HCT116 (cell line): ENCODE measurements at regions not wholly inside any gene's neighbourhood (a gene's known extent, or its start where the extent isn't known, plus 50 kb on each side); places are given as distances from the start of the nearest gene placed in this dataset.

ENCODE experiments used
- ATAC-seq: fragments of 200-7000 bp; cut with Tn5 transposase; 2 replicates; pipeline ENCODE4 v1.9.1; 2020; ENCODE audit warnings: mild to moderate bottlenecking, moderate library complexity
- BruUV-seq: library from RNA; stranded (reverse); fragments of 400-500 nt; replicated peaks from 2 replicates; lab custom pipeline; 2021; lab: Mats Ljungman, UMichigan
- CTCF ChIA-PET: fragments of 300-600 bp; sonication (Branson Sonifier 250); formaldehyde crosslinking; loops from one replicate; lab custom pipeline; 2021; ENCODE audit warnings: antibody characterized with exemption; lab: Charles Lee
- POLR2A ChIA-PET: fragments of 300-600, 350-600 bp; sonication (Branson Sonifier 250); formaldehyde crosslinking; loops from one replicate; lab custom pipeline; 2021; ENCODE audit warnings: antibody characterized with exemption; lab: Charles Lee
- RAD21 ChIA-PET, 2 experiments: fragments of 300-600 bp; sonication (Branson Sonifier 250); formaldehyde crosslinking; loops; one replicate each; lab custom pipeline; 2023; ENCODE audit warnings: low total read pairs in 2 of 2; ENCODE audit not compliant: uncharacterized antibody in 2 of 2, unreplicated experiment in 2 of 2, low non-redundant PET in 1 of 2; lab: Charles Lee
- DNase-seq: peaks from one replicate; pipeline ENCODE4 v3.0.0-alpha.2; 2010; ENCODE audit warnings: low read depth, low spot score
- H2AFZ ChIP-seq: fragments of 200-600 bp; shearing (Covaris generic), sonication (generic); 2 replicates; pipeline ENCODE4 v1.6.1; 2017; ENCODE audit warnings: low read depth, mixed run types, mixed read lengths, antibody characterized with exemption, low read length; ENCODE audit not compliant: poor library complexity, severe bottlenecking
- H3K27ac ChIP-seq: 2 replicates; pipeline ENCODE4 v1.5.1; 2012; ENCODE audit warnings: low read depth, low read length
- H3K27me3 ChIP-seq: fragments of 200-600 bp; sonication (generic); 2 replicates; pipeline ENCODE4 v1.6.1; 2016; ENCODE audit warnings: mixed run types, low read length, mixed read lengths; ENCODE audit not compliant: insufficient read depth
- H3K36me3 ChIP-seq, 2 experiments: fragments of 200-500 bp in 1 of 2; fragments of 200-600 bp in 1 of 2; sonication (Bioruptor generic) in 1 of 2; sonication (generic) in 1 of 2; 2 replicates each; pipeline versions ENCODE4 v1.5.1 to v1.6.1; 2014 to 2016; ENCODE audit warnings: low read length in 2 of 2, inconsistent platforms in 1 of 2, mixed read lengths in 1 of 2, mixed run types in 1 of 2; ENCODE audit not compliant: insufficient read depth in 2 of 2, control insufficient read depth in 1 of 2
- H3K4me1 ChIP-seq, 2 experiments: fragments of 200-600 bp in 1 of 2; sonication (generic) in 1 of 2; 2 replicates each; pipeline versions ENCODE4 v1.5.1 to v1.6.1; 2012 to 2017; ENCODE audit warnings: low read length in 2 of 2, inconsistent platforms in 1 of 2, mild to moderate bottlenecking in 1 of 2, mixed read lengths in 1 of 2, mixed run types in 1 of 2, moderate library complexity in 1 of 2; ENCODE audit not compliant: insufficient read depth in 2 of 2, control insufficient read depth in 1 of 2
- H3K4me2 ChIP-seq: fragments of 200-600 bp; sonication (generic); 2 replicates; pipeline ENCODE4 v1.6.1; 2017; ENCODE audit warnings: mixed run types, low read length, mixed read lengths
- H3K4me3 ChIP-seq, 2 experiments: fragments of 200-600 bp in 1 of 2; sonication (generic) in 1 of 2; replicated peaks in 1 of 2; 2 replicates each; pipeline ENCODE4 v1.5.1; 2011 to 2016; ENCODE audit warnings: low read length in 2 of 2, control low read depth in 1 of 2, low read depth in 1 of 2, mild to moderate bottlenecking in 1 of 2, mixed read lengths in 1 of 2, mixed run types in 1 of 2
- H3K79me2 ChIP-seq: fragments of 200-600 bp; sonication (generic); 2 replicates; pipeline ENCODE4 v1.6.1; 2017; ENCODE audit warnings: mild to moderate bottlenecking, mixed run types, low read length, moderate library complexity, mixed read lengths; ENCODE audit not compliant: insufficient read depth
- H3K9ac ChIP-seq: fragments of 200-600 bp; sonication (generic); 2 replicates; pipeline ENCODE4 v1.6.1; 2016; ENCODE audit warnings: low read length, mixed read lengths
- H3K9me2 ChIP-seq: fragments of 200-600 bp; sonication (generic), shearing (Covaris generic); 2 replicates; pipeline ENCODE4 v1.6.1; 2017; ENCODE audit warnings: mixed run types, mild to moderate bottlenecking, moderate library complexity; ENCODE audit not compliant: insufficient read depth
- H3K9me3 ChIP-seq, 2 experiments: fragments of 200-500 bp in 1 of 2; fragments of 200-600 bp in 1 of 2; sonication (Bioruptor generic) in 1 of 2; sonication (generic) in 1 of 2; 2 replicates each; pipeline ENCODE4 v1.6.1; 2014 to 2017; ENCODE audit warnings: low read length in 2 of 2, mixed read lengths in 2 of 2, inconsistent platforms in 1 of 2, low read depth in 1 of 2, mild to moderate bottlenecking in 1 of 2, mixed run types in 1 of 2, moderate library complexity in 1 of 2; ENCODE audit not compliant: control insufficient read depth in 1 of 2, insufficient read depth in 1 of 2
- H4K20me1 ChIP-seq: fragments of 200-600 bp; sonication (generic), shearing (Covaris generic); 2 replicates; pipeline ENCODE4 v1.6.1; 2017; ENCODE audit warnings: mixed run types, mild to moderate bottlenecking, moderate library complexity; ENCODE audit not compliant: insufficient read depth
- ATF3 ChIP-seq: IDR thresholded peaks from 2 replicates; pipeline ENCODE4 v1.6.1; 2012
- CBX3 ChIP-seq: IDR thresholded peaks from 2 replicates; pipeline ENCODE4 v1.6.1; 2012; ENCODE audit warnings: low read depth
- EGR1 ChIP-seq: IDR thresholded peaks from 2 replicates; pipeline ENCODE4 v1.6.1; 2012; ENCODE audit warnings: low read depth
- ELF1 ChIP-seq: IDR thresholded peaks from 2 replicates; pipeline ENCODE4 v1.6.1; 2012; ENCODE audit warnings: low read depth, borderline replicate concordance
- EZH2 ChIP-seq: fragments of 200-600 bp; sonication (generic); IDR thresholded peaks from 2 replicates; pipeline ENCODE4 v1.6.1; 2017; ENCODE audit warnings: antibody characterized with exemption, mixed run types
- MAX ChIP-seq: IDR thresholded peaks from 2 replicates; pipeline ENCODE4 v1.6.1; 2012
- POLR2A ChIP-seq: IDR thresholded peaks from 2 replicates; pipeline ENCODE4 v1.7.0; 2011; ENCODE audit warnings: borderline replicate concordance; ENCODE audit not compliant: insufficient read depth, insufficient read length; ENCODE audit errors: extremely low read depth
- RAD21 ChIP-seq: IDR thresholded peaks from 2 replicates; pipeline ENCODE4 v1.6.1; 2012; ENCODE audit warnings: low read depth, mild to moderate bottlenecking
- REST ChIP-seq: IDR thresholded peaks from 2 replicates; pipeline ENCODE4 v1.6.1; 2012; ENCODE audit warnings: low read depth
- SIN3A ChIP-seq: IDR thresholded peaks from 2 replicates; pipeline ENCODE4 v1.6.1; 2012; ENCODE audit warnings: low read depth
- SRF ChIP-seq: IDR thresholded peaks from 2 replicates; pipeline ENCODE4 v1.6.1; 2012; ENCODE audit warnings: low read depth
- ZFX ChIP-seq: fragments of 450-650 bp; IDR thresholded peaks from 2 replicates; pipeline ENCODE4 v1.6.1; 2017
- ZNF274 ChIP-seq: fragments of 200-500 bp; sonication (Bioruptor generic); IDR thresholded peaks from 2 replicates; pipeline ENCODE4 v1.6.1; 2014; ENCODE audit warnings: mild to moderate bottlenecking, low read depth, low read length, inconsistent platforms
- intact Hi-C: fragments of 100-400 bp; cut with micrococcal nuclease; formaldehyde crosslinking; loops from 2 replicates; pipeline ENCODE4 v1.10.0; 2022

- TF ChIP-seq REST (no peak), ATF3 (no peak), EGR1 (no peak), ELF1 (no peak), ZNF274 (no peak)
These were observed 611.2 kb upstream of the ARPP21 start (continued) for GRCh38 chr3:35028157-35028556.

- no TSS peak for BruUV-seq
- no peak for ATAC-seq
These were observed 596.9 kb upstream of the ARPP21 start for GRCh38 chr3:35042210-35042991.

More at GRCh38 chr3:35042210-35042991, 596.9 kb upstream of the ARPP21 start:
- Histone ChIP-seq H3K27me3 (no peaks in the 10 kb centered on the region), H3K9ac (no peak overlapping the region), H2AFZ (no peak overlapping the region), H3K4me2 (no peak overlapping the region), H3K36me3 (no peaks in the 10 kb centered on the region), H3K27ac (no peak overlapping the region), H3K4me3 (no peak overlapping the region), H3K9me3 (peaks cover 0 to 7% of the 10 kb centered on the region in 2 experiments; a peak in 2 of 4 replicates), H4K20me1 (no peaks in the 10 kb centered on the region), H3K9me2 (no peaks in the 10 kb centered on the region), H3K79me2 (no peaks in the 10 kb centered on the region), H3K4me1 (no peaks in the 10 kb centered on the region)
- POLR2A ChIA-PET, result no interaction called here
- TF ChIP-seq SRF (no peak), RAD21 (no peak), CBX3 (no peak), SIN3A (no peak), MAX (no peak), ZFX (no peak), EZH2 (no peak), POLR2A (no peak)
- intact Hi-C loops, result no loop called here
- no peak for DNase-seq
- RAD21 ChIA-PET, result no interaction called here
- CTCF ChIA-PET, result no interaction called here
